ENCODE measurements at regions not wholly inside any gene's neighbourhood (a gene's known extent, or its start where the extent isn't known, plus 50 kb on each side); places are given as distances from the start of the nearest gene placed in this dataset.

- TF ChIP-seq CTCF (IDR thresholded peaks at IDR 0.05): no peak
- no peak for TF ChIP-seq POLR2A (IDR thresholded peaks at IDR 0.05)
- no peak for TF ChIP-seq POLR2AphosphoS5 (IDR thresholded peaks at IDR 0.05)
- TF ChIP-seq EP300 (IDR thresholded peaks at IDR 0.05): no peak
These were observed 102.5 kb upstream of the PITX1 start for GRCh38 chr5:135136546-135136945.

Data from gastroesophageal sphincter (tissue), 3 donors.